Keratinocyte (primary cell): ENCODE measurements at regions not wholly inside any gene's neighbourhood (a gene's known extent, or its start where the extent isn't known, plus 50 kb on each side); places are given as distances from the start of the nearest gene placed in this dataset.

Source experiments
- DNase-seq: peaks from one replicate; pipeline ENCODE4 v3.0.0-alpha.2; 2011; ENCODE audit warnings: low read depth, missing footprints, low spot score
- FAIRE-seq: peaks from 2 replicates; lab custom pipeline; 2011; peaks lifted over from hg19 to GRCh38; lab: Jason Lieb, UNC
- H2AFZ ChIP-seq: 2 replicates; pipeline ENCODE4 v1.6.0; 2012; ENCODE audit warnings: low read length, control low read depth, inconsistent platforms; ENCODE audit not compliant: control insufficient read depth
- H3K27ac ChIP-seq: 2 replicates; pipeline ENCODE4 v1.5.1; 2011; ENCODE audit warnings: low read length; ENCODE audit not compliant: control insufficient read depth, insufficient read depth
- H3K27me3 ChIP-seq: 3 replicates; pipeline ENCODE4 v1.6.0; 2011; ENCODE audit warnings: low read length; ENCODE audit not compliant: control insufficient read depth, insufficient read depth; ENCODE audit errors: extremely low read depth
- H3K36me3 ChIP-seq, 2 experiments: 2 replicates in 1 of 2; 3 replicates in 1 of 2; pipeline ENCODE4 v1.5.1; 2011; ENCODE audit warnings: low read length in 2 of 2, mild to moderate bottlenecking in 1 of 2; ENCODE audit not compliant: control insufficient read depth in 2 of 2, insufficient read depth in 2 of 2; ENCODE audit errors: extremely low read depth in 1 of 2
- H3K4me1 ChIP-seq: 3 replicates; pipeline ENCODE4 v1.5.1; 2011; ENCODE audit warnings: low read length; ENCODE audit not compliant: control insufficient read depth, insufficient read depth; ENCODE audit errors: extremely low read depth
- H3K4me2 ChIP-seq: 3 replicates; pipeline ENCODE4 v1.6.0; 2011; ENCODE audit warnings: low read depth, low read length; ENCODE audit not compliant: control insufficient read depth, insufficient read depth; ENCODE audit errors: extremely low read depth
- H3K4me3 ChIP-seq, 3 experiments: fragments of 200-600 bp in 1 of 3; sonication (generic) in 1 of 3; 2 replicates in 2 of 3; 3 replicates in 1 of 3; pipeline ENCODE4 v1.5.1; 2011 to 2016; ENCODE audit warnings: low read length in 3 of 3, mild to moderate bottlenecking in 3 of 3, control low read depth in 2 of 3, inconsistent platforms in 1 of 3, low read depth in 1 of 3, mixed read lengths in 1 of 3, mixed run types in 1 of 3, moderate library complexity in 1 of 3; ENCODE audit not compliant: control insufficient read depth in 2 of 3, insufficient read depth in 2 of 3; ENCODE audit errors: extremely low read depth in 1 of 3
- H3K79me2 ChIP-seq: 2 replicates; pipeline ENCODE4 v1.6.0; 2012; ENCODE audit warnings: low read length; ENCODE audit not compliant: control insufficient read depth, insufficient read depth
- H3K9ac ChIP-seq: 3 replicates; pipeline ENCODE4 v1.6.0; 2011; ENCODE audit warnings: low read length; ENCODE audit not compliant: control insufficient read depth, insufficient read depth; ENCODE audit errors: extremely low read depth
- H3K9me1 ChIP-seq: 3 replicates; pipeline ENCODE4 v1.6.0; 2011; ENCODE audit warnings: low read length; ENCODE audit not compliant: control insufficient read depth, insufficient read depth; ENCODE audit errors: extremely low read depth
- H3K9me3 ChIP-seq: 2 replicates; pipeline ENCODE4 v1.5.1; 2012; ENCODE audit warnings: low read depth, low read length; ENCODE audit not compliant: control insufficient read depth
- H4K20me1 ChIP-seq: 3 replicates; pipeline ENCODE4 v1.6.0; 2011; ENCODE audit warnings: low read length; ENCODE audit not compliant: control insufficient read depth, insufficient read depth; ENCODE audit errors: extremely low read depth
- EZH2 ChIP-seq: IDR thresholded peaks from one replicate; pipeline ENCODE4 v1.6.1; 2012; ENCODE audit warnings: inconsistent platforms, mild to moderate bottlenecking, low read length, moderate library complexity
- dilution Hi-C: fragments of 300-500 bp; cut with MboI; formaldehyde crosslinking; loops from one replicate; pipeline ENCODE4 v1.7.0; 2020; ENCODE audit warnings: low sequenced_read_pairs; ENCODE audit not compliant: extremely low pct_ligation_motif_present
- small RNA-seq, 3 experiments: library from RNA; depleted of rRNA; stranded (forward); fragments of <200 nt; gene quantifications; one replicate each; pipeline ENCODE3, GENCODE V24; 2012; ENCODE audit warnings: low read depth in 3 of 3, low replicate concordance in 1 of 3; ENCODE audit not compliant: insufficient read length in 3 of 3
- TF ChIP-seq, protein P1 (sequence below), 3 experiments: IDR thresholded peaks in 1 of 3; conservative IDR thresholded peaks in 1 of 3; optimal IDR thresholded peaks in 1 of 3; 2 replicates in 2 of 3; 3 replicates in 1 of 3; pipeline versions ENCODE3 to v1.5.1; 2011; ENCODE audit warnings: low read length in 3 of 3, mild to moderate bottlenecking in 3 of 3, moderate library complexity in 2 of 3, control low read depth in 1 of 3, inconsistent platforms in 1 of 3; ENCODE audit not compliant: insufficient read depth in 2 of 3; ENCODE audit errors: extremely low read depth in 1 of 3

DNA sequence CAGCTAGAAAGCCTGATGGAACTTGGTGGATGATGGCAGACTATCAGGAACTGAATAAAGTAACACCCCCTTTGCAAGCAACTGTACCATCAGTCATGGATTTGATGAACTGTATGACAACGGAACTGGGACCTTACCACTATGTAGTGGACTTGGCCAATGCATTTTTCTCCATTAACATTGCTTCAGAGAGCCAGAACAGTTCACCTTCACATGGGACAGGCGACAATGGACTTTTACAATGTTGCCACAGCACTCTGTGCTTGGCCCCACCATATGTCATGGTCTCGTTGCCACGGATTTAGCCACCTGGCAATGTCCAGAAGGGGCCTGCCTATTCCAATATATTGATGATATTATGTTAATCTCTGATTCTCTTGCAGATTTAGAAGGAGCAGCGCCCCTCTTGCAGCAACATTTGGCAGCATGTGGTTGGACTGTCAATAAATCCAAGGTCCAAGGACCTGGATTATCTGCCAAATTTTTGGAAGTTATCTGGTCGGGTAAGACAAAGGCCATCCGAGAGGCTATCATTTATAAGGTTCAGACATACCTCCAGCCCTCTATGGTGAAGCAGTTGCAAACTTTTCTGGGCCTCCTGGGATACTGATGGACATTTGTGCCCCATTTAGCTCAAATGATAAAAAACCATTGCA, 52.2 kb upstream of the ZC3H15 start:
- Histone ChIP-seq H3K36me3 (no peaks in the 10 kb centered on the region), H3K27ac (no peak overlapping the region), H3K79me2 (no peaks in the 10 kb centered on the region), H3K4me2 (no peak overlapping the region), H2AFZ (no peak overlapping the region), H3K4me3 (no peak overlapping the region), H3K27me3 (no peaks in the 10 kb centered on the region), H3K9me3 (no peaks in the 10 kb centered on the region), H4K20me1 (no peaks in the 10 kb centered on the region), H3K9me1 (no peaks in the 10 kb centered on the region), H3K9ac (no peak overlapping the region), H3K4me1 (no peaks in the 10 kb centered on the region)
- DNase-seq = no peak
- TF ChIP-seq, protein P1, sequence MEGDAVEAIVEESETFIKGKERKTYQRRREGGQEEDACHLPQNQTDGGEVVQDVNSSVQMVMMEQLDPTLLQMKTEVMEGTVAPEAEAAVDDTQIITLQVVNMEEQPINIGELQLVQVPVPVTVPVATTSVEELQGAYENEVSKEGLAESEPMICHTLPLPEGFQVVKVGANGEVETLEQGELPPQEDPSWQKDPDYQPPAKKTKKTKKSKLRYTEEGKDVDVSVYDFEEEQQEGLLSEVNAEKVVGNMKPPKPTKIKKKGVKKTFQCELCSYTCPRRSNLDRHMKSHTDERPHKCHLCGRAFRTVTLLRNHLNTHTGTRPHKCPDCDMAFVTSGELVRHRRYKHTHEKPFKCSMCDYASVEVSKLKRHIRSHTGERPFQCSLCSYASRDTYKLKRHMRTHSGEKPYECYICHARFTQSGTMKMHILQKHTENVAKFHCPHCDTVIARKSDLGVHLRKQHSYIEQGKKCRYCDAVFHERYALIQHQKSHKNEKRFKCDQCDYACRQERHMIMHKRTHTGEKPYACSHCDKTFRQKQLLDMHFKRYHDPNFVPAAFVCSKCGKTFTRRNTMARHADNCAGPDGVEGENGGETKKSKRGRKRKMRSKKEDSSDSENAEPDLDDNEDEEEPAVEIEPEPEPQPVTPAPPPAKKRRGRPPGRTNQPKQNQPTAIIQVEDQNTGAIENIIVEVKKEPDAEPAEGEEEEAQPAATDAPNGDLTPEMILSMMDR (optimal IDR thresholded peaks at IDR 0.05 in 1 of 3, IDR thresholded peaks at IDR 0.05 in 1 of 3, conservative IDR thresholded peaks at IDR 0.05 in 1 of 3; ENCODE audit: extremely low read depth in 1 of 3, insufficient read depth in 2 of 3, low read length in 3 of 3) = no peak
- no peak for TF ChIP-seq EZH2
- no peak for FAIRE-seq
- dilution Hi-C loops = no loop called here

Small RNA genes lying in the stretch of these regions (small RNA-seq; reads per million reads assigned to genes)
- 0 reads per million in 3 experiments for gene AC104058.1
